ENCODE measurements at regions not wholly inside any gene's neighbourhood (a gene's known extent, or its start where the extent isn't known, plus 50 kb on each side); places are given as distances from the start of the nearest gene placed in this dataset.

- DNase-seq, result no peak
Observed at GRCh38 chr2:220963930-220964329, 608.2 kb downstream of the EPHA4 start.

GRCh38 chr2:220966636-220967035 lies 605.5 kb downstream of the EPHA4 start:
- no peak for DNase-seq

GRCh38 chr2:220969348-220969747 lies 602.8 kb downstream of the EPHA4 start:
- no peak for DNase-seq

GRCh38 chr2:220980966-220981675 lies 591.0 kb downstream of the EPHA4 start:
- DNase-seq, result no peak

- DNase-seq, result no peak
Observed at GRCh38 chr2:220981926-220982325, 590.2 kb downstream of the EPHA4 start.

GRCh38 chr2:220985561-220985960 lies 586.5 kb downstream of the EPHA4 start:
- DNase-seq, result no peak

- DNase-seq, result no peak
Observed at GRCh38 chr2:220987839-220988238, 584.3 kb downstream of the EPHA4 start.

- no peak for DNase-seq
Observed at GRCh38 chr2:220991972-220992371, 580.1 kb downstream of the EPHA4 start.

- DNase-seq, result no peak
Observed at GRCh38 chr2:220994846-220995245, 577.3 kb downstream of the EPHA4 start.

GRCh38 chr2:220995581-220995980 lies 576.5 kb downstream of the EPHA4 start:
- no peak for DNase-seq

GRCh38 chr2:220998156-220998555 lies 573.9 kb downstream of the EPHA4 start:
- no peak for DNase-seq

GRCh38 chr2:220999356-220999755 lies 572.7 kb downstream of the EPHA4 start:
- DNase-seq, result no peak

GRCh38 chr2:221001381-221001801 lies 570.7 kb downstream of the EPHA4 start:
- DNase-seq, result no peak

- no peak for DNase-seq
Observed at GRCh38 chr2:221002101-221002685, 569.9 kb downstream of the EPHA4 start.

GRCh38 chr2:221005338-221005737 lies 566.8 kb downstream of the EPHA4 start:
- DNase-seq, result no peak

GRCh38 chr2:221006084-221006483 lies 566.0 kb downstream of the EPHA4 start:
- DNase-seq, result no peak

GRCh38 chr2:221016551-221016950 lies 555.6 kb downstream of the EPHA4 start:
- no peak for DNase-seq

GRCh38 chr2:221018262-221018661 lies 553.8 kb downstream of the EPHA4 start:
- DNase-seq, result no peak

- no peak for DNase-seq
Observed at GRCh38 chr2:221019668-221020067, 552.4 kb downstream of the EPHA4 start.

GRCh38 chr2:221022554-221022953 lies 549.5 kb downstream of the EPHA4 start:
- no peak for DNase-seq

GRCh38 chr2:221025398-221025797 lies 546.7 kb downstream of the EPHA4 start:
- no peak for DNase-seq

- no peak for DNase-seq
Observed at GRCh38 chr2:221034026-221034701, 537.9 kb downstream of the EPHA4 start.

- no peak for DNase-seq
Observed at GRCh38 chr2:221034973-221035372, 537.1 kb downstream of the EPHA4 start.

- no peak for DNase-seq
Observed at GRCh38 chr2:221042926-221043325, 529.2 kb downstream of the EPHA4 start.

All from hematopoietic multipotent progenitor cell treated with erythropoietin and hydrocortisone succinate and interleukin-3 and kit ligand, for 8 days (in vitro differentiated cells).